NB4 (cell line): ENCODE measurements at regions not wholly inside any gene's neighbourhood (a gene's known extent, or its start where the extent isn't known, plus 50 kb on each side); places are given as distances from the start of the nearest gene placed in this dataset.

Experiments used
- DNase-seq: peaks from one replicate; pipeline ENCODE4 v3.0.0; 2010; ENCODE audit warnings: low read depth
- H3K4me3 ChIP-seq: one replicate; pipeline ENCODE4 v1.5.1; 2011; ENCODE audit warnings: mild to moderate bottlenecking, low read depth, low read length, moderate library complexity
- CTCF ChIP-seq: IDR thresholded peaks from one replicate; pipeline ENCODE4 v1.5.1; 2012; ENCODE audit warnings: low read depth, low read length
- MYC ChIP-seq: IDR thresholded peaks from 2 replicates; pipeline ENCODE4 v1.6.1; 2011; ENCODE audit warnings: low read depth, low read length
- POLR2A ChIP-seq: IDR thresholded peaks from 2 replicates; pipeline ENCODE4 v1.6.1; 2011; ENCODE audit warnings: mild to moderate bottlenecking; ENCODE audit not compliant: insufficient read length; ENCODE audit errors: extremely low read depth
- TF ChIP-seq, protein P1 (sequence below): IDR thresholded peaks from 2 replicates; pipeline ENCODE4 v1.6.1; 2011; ENCODE audit warnings: low read depth, low read length

GRCh38 chr2:172342611-172343010 lies 84.8 kb upstream of the ITGA6 start:
- no peak overlapping the region for H3K4me3 ChIP-seq
- DNase-seq, result no peak
- TF ChIP-seq CTCF (no peak), POLR2A (no peak)

GRCh38 chr2:172344159-172344558 lies 83.2 kb upstream of the ITGA6 start:
- TF ChIP-seq MYC (no peak), POLR2A (no peak), CTCF (no peak)
- TF ChIP-seq, protein P1, sequence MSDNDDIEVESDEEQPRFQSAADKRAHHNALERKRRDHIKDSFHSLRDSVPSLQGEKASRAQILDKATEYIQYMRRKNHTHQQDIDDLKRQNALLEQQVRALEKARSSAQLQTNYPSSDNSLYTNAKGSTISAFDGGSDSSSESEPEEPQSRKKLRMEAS, result no peak
- no peak overlapping the region for H3K4me3 ChIP-seq
- DNase-seq, result no peak

- no peak overlapping the region for H3K4me3 ChIP-seq
- DNase-seq, result no peak
- TF ChIP-seq CTCF (no peak), MYC (no peak), POLR2A (no peak)
- TF ChIP-seq, protein P1, result no peak
Observed at GRCh38 chr2:172345956-172346555, 81.3 kb upstream of the ITGA6 start.

GRCh38 chr2:172348555-172349288 lies 78.7 kb upstream of the ITGA6 start:
- TF ChIP-seq CTCF, result no peak
- TF ChIP-seq, protein P1, result no peak
- no peak for TF ChIP-seq MYC
- no peak for TF ChIP-seq POLR2A

DNA sequence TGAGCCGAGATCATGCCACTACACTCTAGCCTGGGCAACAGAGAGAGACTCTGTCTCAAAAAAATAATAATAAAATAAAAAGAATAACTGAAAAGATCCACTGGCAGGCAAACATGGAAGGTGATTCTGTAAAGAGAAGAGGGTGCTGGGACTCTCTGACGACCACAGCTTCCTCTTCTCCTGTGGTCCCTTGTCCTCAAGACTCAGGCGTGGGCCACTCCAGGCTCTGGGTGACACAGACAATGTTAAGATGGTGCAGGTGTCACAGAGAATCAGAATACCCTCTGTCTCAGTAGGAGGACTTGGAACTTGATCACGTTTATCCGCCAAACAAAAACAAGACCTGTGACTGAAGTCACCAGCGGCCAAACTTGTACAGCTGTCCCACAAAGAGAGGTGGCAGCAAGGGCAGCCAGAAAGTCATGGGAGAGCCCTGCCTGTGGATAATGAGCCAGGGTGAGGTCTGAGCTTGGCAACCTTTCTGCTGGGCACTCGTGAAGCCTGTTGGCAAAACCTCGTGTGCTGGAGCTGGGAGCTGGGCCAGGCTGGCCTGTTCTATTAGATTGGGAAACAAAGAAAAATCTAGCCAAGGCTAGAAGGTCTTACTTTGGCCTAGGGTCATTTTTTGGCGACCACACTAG lies 76.4 kb upstream of the ITGA6 start:
- no peak for TF ChIP-seq POLR2A
- TF ChIP-seq MYC, result no peak
- TF ChIP-seq, protein P1, result no peak
- TF ChIP-seq CTCF, result no peak
- H3K4me3 ChIP-seq, result no peak overlapping the region
- peak; percentile 40 for DNase-seq

More at GRCh38 chr2:172348555-172349288, 78.7 kb upstream of the ITGA6 start:
- H3K4me3 ChIP-seq, result no peak overlapping the region
- DNase-seq, result no peak
